Rectal smooth muscle tissue (tissue), 1 donor: ENCODE measurements at regions not wholly inside any gene's neighbourhood (a gene's known extent, or its start where the extent isn't known, plus 50 kb on each side); places are given as distances from the start of the nearest gene placed in this dataset.

ENCODE experiments used
- H3K27ac ChIP-seq: one replicate; pipeline ENCODE4 v1.7.0; 2013; ENCODE audit warnings: low read depth, low read length, inconsistent platforms
- H3K27me3 ChIP-seq: one replicate; pipeline ENCODE4 v1.7.0; 2013; ENCODE audit warnings: low read length; ENCODE audit not compliant: control insufficient read depth, insufficient read depth
- H3K36me3 ChIP-seq: one replicate; pipeline ENCODE4 v1.7.0; 2013; ENCODE audit warnings: low read length; ENCODE audit not compliant: control insufficient read depth, insufficient read depth
- H3K4me1 ChIP-seq: one replicate; pipeline ENCODE4 v1.7.0; 2013; ENCODE audit warnings: low read length; ENCODE audit not compliant: control insufficient read depth, insufficient read depth
- H3K4me3 ChIP-seq: one replicate; pipeline ENCODE4 v1.7.0; 2013; ENCODE audit warnings: low read length
- H3K9ac ChIP-seq: one replicate; pipeline ENCODE4 v1.7.0; 2013; ENCODE audit warnings: low read length

DNA sequence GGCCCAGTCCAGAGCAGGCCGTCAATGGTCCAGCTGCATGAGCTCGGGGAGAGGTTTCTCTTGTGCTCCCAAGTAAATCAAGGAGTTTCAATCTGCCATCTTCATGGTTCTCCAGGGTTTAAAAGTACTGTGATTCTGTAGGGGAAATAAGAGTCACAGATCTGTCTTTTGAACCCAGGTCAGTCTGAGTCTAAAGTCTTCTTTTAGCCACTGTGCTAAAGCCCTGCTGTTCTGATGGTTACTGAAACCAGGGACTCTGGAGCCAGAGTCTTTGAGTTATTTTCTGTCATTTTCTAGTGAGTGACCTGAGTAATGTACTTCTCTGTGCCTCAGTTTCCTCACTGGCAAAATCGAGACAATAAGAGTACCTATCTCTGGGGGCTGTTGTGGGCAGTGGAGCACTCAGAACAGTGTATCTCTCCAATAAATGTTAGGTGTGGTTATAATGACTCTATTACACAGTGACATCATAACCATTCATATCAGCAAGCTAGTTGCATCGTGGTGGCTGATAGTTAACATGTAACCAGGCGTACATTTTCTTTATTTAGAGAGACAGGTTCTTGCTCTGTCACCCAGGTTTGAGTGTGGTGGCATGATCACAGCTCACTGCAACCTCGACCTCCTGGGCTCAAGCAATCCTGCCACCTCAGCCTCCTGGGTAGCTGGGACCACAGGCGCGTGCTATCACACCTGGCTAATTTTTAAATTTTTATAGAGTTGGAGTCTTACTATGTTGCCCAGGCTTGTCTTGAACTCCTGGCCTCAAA lies 74.6 kb upstream of the KCNG1 start:
- H3K27ac ChIP-seq = no peak overlapping the region
- H3K4me3 ChIP-seq = no peak overlapping the region

GRCh38 chr20:51096582-51097267 lies 73.8 kb upstream of the KCNG1 start:
- no peak overlapping the region for H3K4me3 ChIP-seq
- peaks cover 5% of the 10 kb centered on the region for H3K27me3 ChIP-seq
- H3K9ac ChIP-seq = no peak overlapping the region
- no peak overlapping the region for H3K27ac ChIP-seq
- no peaks in the 10 kb centered on the region for H3K36me3 ChIP-seq
- no peaks in the 10 kb centered on the region for H3K4me1 ChIP-seq

More for the DNA sequence above, 74.6 kb upstream of the KCNG1 start:
- Histone ChIP-seq H3K4me1 (no peaks in the 10 kb centered on the region), H3K36me3 (no peaks in the 10 kb centered on the region), H3K27me3 (peaks cover 4% of the 10 kb centered on the region), H3K9ac (no peak overlapping the region)

DNA sequence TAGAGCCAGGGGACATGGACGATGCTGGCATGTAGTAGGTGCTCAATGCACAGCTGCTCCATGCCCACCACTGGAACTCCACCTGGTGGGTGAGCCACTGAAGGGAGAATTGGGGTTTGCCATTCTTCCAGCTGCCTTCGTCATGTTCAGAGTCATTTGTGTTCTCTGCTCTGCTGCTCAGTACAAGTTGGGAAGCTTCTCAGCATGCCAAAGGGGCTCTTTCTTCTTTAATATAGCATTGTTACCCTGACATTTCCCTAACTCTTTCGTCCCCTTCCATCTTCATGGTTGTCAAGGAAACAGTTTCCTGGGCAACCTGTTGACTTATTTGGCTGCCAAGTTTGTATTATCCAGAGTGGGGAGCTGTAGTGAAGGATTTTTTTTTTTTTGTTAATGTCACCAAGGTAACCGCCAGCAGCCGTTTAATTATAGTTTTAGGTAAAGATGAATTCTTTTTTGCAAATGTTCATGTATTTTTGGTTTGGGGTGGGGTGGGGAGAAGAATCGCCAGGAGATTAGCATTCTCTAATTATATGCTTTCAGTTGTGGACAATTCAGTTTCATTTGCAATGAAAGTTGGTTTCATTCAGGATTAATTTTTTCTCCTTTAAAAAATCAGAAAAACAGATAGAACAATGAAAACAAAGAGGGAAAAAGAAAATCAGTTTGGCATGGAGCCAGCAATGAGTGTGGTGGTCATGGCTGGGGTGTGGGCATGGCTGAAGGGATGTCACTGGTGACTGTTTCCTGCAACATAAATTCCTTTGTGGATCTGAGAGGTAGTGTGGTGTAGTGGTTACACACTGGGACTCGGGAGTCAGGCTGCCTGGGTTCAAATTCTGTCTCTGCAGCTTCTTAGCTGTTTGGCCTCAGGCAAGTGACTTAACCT lies 73.0 kb upstream of the KCNG1 start:
- H3K9ac ChIP-seq = no peak overlapping the region
- no peak overlapping the region for H3K27ac ChIP-seq
- no peak overlapping the region for H3K4me3 ChIP-seq
- no peaks in the 10 kb centered on the region for H3K36me3 ChIP-seq
- no peaks in the 10 kb centered on the region for H3K4me1 ChIP-seq
- peaks cover 10% of the 10 kb centered on the region for H3K27me3 ChIP-seq

DNA sequence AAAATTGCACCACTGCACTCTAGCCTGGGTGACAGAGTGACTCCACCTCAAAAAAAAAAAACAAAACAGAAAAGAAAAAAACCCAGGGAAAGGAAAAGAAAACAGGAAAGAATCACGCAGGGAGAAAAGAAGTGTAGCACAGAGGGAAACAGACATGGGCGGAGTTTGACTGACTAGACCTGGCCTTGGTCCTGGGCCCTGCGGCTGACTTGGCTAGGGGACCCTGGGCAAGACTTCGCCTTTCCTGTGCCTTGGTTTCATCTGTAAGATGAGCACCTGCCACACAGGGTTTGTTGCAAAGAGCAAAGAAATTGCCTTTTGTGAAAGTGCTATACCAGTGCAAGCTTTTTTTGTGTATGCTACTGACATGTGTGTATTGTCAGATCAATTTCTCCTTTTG lies 71.3 kb upstream of the KCNG1 start:
- no peaks in the 10 kb centered on the region for H3K4me1 ChIP-seq
- H3K36me3 ChIP-seq = no peaks in the 10 kb centered on the region
- H3K9ac ChIP-seq = no peak overlapping the region
- H3K27ac ChIP-seq = no peak overlapping the region
- H3K27me3 ChIP-seq = peaks cover 10% of the 10 kb centered on the region
- H3K4me3 ChIP-seq = no peak overlapping the region

DNA sequence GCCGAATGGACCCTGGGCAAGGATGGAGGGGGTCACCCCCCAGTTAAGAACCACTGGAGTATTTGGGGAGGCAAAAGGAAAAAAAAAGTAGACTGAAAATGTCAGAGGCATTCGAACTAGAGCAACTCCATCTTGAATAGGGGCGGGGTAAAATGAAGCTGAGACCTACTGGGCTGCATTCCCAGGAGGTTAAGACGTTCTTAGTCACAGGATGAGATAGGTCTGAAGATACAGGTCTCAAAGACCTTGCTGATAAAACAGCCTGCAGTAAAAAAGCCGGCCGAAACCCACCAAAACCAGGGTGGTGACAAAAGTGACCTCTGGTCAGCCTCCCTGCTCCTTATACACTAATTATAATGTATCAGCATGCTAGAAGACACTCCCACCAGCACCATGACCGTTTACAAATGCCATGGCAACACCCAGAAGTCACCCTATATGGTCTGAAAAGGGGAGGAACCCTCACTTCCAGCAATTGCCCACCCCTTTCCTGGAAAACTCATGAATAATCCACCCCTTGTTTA lies 70.4 kb upstream of the KCNG1 start:
- Histone ChIP-seq H3K9ac (no peak overlapping the region), H3K27ac (no peak overlapping the region), H3K27me3 (peaks cover 10% of the 10 kb centered on the region), H3K4me3 (no peak overlapping the region), H3K36me3 (no peaks in the 10 kb centered on the region), H3K4me1 (no peaks in the 10 kb centered on the region)

DNA sequence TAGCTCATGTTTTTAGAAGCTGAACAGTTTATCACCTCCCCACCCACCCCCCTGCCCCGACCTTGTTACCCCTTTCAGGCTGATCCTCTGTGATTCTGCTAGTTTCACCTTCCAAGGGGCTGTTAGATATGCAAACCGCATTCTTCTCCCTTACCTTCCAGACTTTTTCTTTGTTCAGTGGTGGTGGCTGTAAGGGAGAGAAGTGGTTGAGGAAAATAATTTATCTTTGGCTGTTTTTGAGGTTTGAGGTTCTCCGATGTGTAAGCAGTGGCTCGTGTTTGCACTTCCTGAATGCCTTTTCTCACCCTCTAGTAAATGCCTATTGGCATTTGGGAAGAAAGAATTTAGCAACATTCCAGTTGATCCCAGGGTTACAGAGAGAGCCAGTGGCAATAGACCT lies 69.4 kb upstream of the KCNG1 start:
- peaks cover 10% of the 10 kb centered on the region for H3K27me3 ChIP-seq
- H3K4me1 ChIP-seq = no peaks in the 10 kb centered on the region

DNA sequence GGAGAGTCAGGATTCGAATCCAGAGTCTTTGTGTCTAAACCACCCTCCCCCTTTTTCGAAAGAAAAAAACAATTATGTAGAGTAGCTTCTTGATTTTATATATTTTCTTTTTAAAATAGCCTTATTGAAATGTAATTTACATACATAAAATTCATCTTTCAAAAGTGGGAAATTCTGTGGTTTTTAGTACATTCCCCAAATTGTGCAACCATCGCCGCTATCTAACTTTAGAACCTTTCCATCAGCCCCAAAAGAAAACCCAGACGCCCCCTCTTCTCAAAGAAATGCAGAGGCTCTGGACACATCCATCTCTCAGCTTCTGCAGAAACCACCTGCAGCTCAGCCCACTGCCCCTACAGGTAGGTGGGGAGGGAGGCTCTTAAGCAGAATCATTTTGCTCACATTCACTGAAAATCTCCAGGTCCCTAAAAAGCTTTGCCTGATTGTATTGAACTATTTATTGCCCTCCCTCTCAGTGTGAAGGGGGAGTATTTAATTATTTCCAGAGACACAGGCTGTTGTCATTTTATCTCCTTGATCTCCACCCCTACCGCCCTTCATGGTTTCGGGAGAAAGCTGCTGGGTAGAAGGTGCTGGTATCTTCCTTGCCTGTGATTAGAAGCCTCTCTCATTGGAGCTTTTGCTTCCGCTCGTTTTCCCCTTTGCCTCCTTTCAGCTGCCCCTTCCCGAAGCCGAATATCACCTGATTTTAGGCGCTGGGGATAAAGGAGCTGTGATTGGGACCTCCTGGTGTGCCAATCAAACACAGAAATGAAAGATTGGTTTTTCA lies 68.7 kb upstream of the KCNG1 start:
- Histone ChIP-seq H3K9ac (no peak overlapping the region), H3K27ac (no peak overlapping the region), H3K36me3 (no peaks in the 10 kb centered on the region), H3K4me3 (no peak overlapping the region), H3K4me1 (no peaks in the 10 kb centered on the region), H3K27me3 (peaks cover 7% of the 10 kb centered on the region)

More for the DNA sequence above, 69.4 kb upstream of the KCNG1 start:
- no peak overlapping the region for H3K9ac ChIP-seq
- H3K4me3 ChIP-seq = no peak overlapping the region
- no peak overlapping the region for H3K27ac ChIP-seq
- H3K36me3 ChIP-seq = no peaks in the 10 kb centered on the region

GRCh38 chr20:51089840-51090239 lies 66.9 kb upstream of the KCNG1 start:
- Histone ChIP-seq H3K36me3 (no peaks in the 10 kb centered on the region), H3K27me3 (peaks cover 7% of the 10 kb centered on the region), H3K4me3 (no peak overlapping the region), H3K9ac (no peak overlapping the region), H3K4me1 (no peaks in the 10 kb centered on the region), H3K27ac (no peak overlapping the region)

DNA sequence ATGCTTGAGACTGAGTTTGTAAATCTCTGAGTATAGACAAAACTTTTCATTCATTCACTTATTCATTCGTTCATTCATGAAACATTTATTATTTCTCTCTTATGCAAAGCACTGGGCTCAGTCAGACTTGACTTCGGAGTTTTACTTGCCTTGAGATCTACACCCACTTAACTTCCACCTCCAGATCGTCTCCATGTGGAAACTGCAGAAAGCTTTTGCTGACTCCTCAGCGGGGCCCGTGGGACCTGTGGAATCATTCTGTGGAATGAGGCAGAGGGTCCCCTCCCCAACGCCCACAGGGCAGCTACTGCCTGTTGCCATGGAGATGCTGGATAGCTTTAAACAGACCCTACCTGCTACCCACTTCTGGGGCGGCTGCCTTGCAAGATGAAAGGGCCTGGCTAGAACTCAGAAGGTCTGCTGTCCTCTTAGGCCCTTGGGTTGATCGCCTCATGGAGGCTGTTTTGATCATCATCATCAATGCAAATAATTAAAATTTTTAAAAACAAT lies 66.4 kb upstream of the KCNG1 start:
- Histone ChIP-seq H3K27me3 (peaks cover 7% of the 10 kb centered on the region), H3K27ac (no peak overlapping the region), H3K36me3 (no peaks in the 10 kb centered on the region), H3K4me3 (no peak overlapping the region), H3K9ac (no peak overlapping the region), H3K4me1 (no peaks in the 10 kb centered on the region)

- Histone ChIP-seq H3K4me1 (no peaks in the 10 kb centered on the region), H3K4me3 (no peak overlapping the region), H3K36me3 (no peaks in the 10 kb centered on the region), H3K27ac (no peak overlapping the region), H3K9ac (no peak overlapping the region), H3K27me3 (peaks cover 6% of the 10 kb centered on the region)
Observed at GRCh38 chr20:51087266-51087665, 64.4 kb upstream of the KCNG1 start.

- no peak overlapping the region for H3K4me3 ChIP-seq
- no peaks in the 10 kb centered on the region for H3K27me3 ChIP-seq
- no peak overlapping the region for H3K27ac ChIP-seq
- no peaks in the 10 kb centered on the region for H3K4me1 ChIP-seq
- no peak overlapping the region for H3K9ac ChIP-seq
- H3K36me3 ChIP-seq = no peaks in the 10 kb centered on the region
Observed at GRCh38 chr20:51085769-51086168, 62.9 kb upstream of the KCNG1 start.
